Limb (tissue), 2 donors: ENCODE measurements at regions not wholly inside any gene's neighbourhood (a gene's known extent, or its start where the extent isn't known, plus 50 kb on each side); places are given as distances from the start of the nearest gene placed in this dataset.

ENCODE experiments used
- DNase-seq, 2 donors: peaks; one replicate each; pipeline ENCODE4 v3.0.0-alpha.2; 2016; ENCODE audit errors: extremely low spot score in 2 of 2

- DNase-seq, result no peak
Measured at GRCh38 chr15:53307952-53308624, 451.4 kb downstream of the WDR72 start.

GRCh38 chr15:53305554-53305953 lies 453.9 kb downstream of the WDR72 start:
- DNase-seq, result no peak

- DNase-seq, result no peak
Measured at GRCh38 chr15:53305101-53305500, 454.4 kb downstream of the WDR72 start.

GRCh38 chr15:53297828-53298227 lies 461.6 kb downstream of the WDR72 start:
- no peak for DNase-seq

GRCh38 chr15:53296603-53297002 lies 462.9 kb downstream of the WDR72 start:
- DNase-seq, result no peak

- no peak for DNase-seq
Measured at GRCh38 chr15:53295574-53295973, 463.9 kb downstream of the WDR72 start.

- DNase-seq, result no peak
Measured at GRCh38 chr15:53288542-53288941, 470.9 kb downstream of the WDR72 start.

GRCh38 chr15:53274630-53275029 lies 484.5 kb upstream of the ONECUT1 start:
- DNase-seq, result no peak

- DNase-seq, result no peak
Measured at GRCh38 chr15:53272116-53272515, 482.0 kb upstream of the ONECUT1 start.

GRCh38 chr15:53266176-53266575 lies 476.0 kb upstream of the ONECUT1 start:
- DNase-seq, result no peak

- no peak for DNase-seq
Measured at GRCh38 chr15:53260647-53261046, 470.5 kb upstream of the ONECUT1 start.

GRCh38 chr15:53256457-53256856 lies 466.3 kb upstream of the ONECUT1 start:
- DNase-seq, result no peak

- no peak for DNase-seq
Measured at GRCh38 chr15:53256043-53256442, 465.9 kb upstream of the ONECUT1 start.

GRCh38 chr15:53251996-53252395 lies 461.9 kb upstream of the ONECUT1 start:
- DNase-seq, result no peak

- DNase-seq, result no peak
Measured at GRCh38 chr15:53251523-53251922, 461.4 kb upstream of the ONECUT1 start.

- no peak for DNase-seq
Measured at GRCh38 chr15:53247041-53247708, 457.0 kb upstream of the ONECUT1 start.

GRCh38 chr15:53246404-53246803 lies 456.3 kb upstream of the ONECUT1 start:
- no peak for DNase-seq

- DNase-seq, result no peak
Measured at GRCh38 chr15:53233801-53234200, 443.7 kb upstream of the ONECUT1 start.

- DNase-seq, result no peak
Measured at GRCh38 chr15:53230473-53230872, 440.3 kb upstream of the ONECUT1 start.

GRCh38 chr15:53226559-53226958 lies 436.4 kb upstream of the ONECUT1 start:
- DNase-seq, result no peak

GRCh38 chr15:53225781-53226180 lies 435.6 kb upstream of the ONECUT1 start:
- no peak for DNase-seq

- DNase-seq, result no peak
Measured at GRCh38 chr15:53224371-53224770, 434.2 kb upstream of the ONECUT1 start.

GRCh38 chr15:53223815-53224214 lies 433.7 kb upstream of the ONECUT1 start:
- no peak for DNase-seq
